Endodermal cell (in vitro differentiated cells): ENCODE measurements at regions not wholly inside any gene's neighbourhood (a gene's known extent, or its start where the extent isn't known, plus 50 kb on each side); places are given as distances from the start of the nearest gene placed in this dataset.
A peak's percentile ranks its signal among the peaks of the same experiment; 100 is the strongest.
"Not testable (repeated sequence)": the region's sequence is repeated elsewhere in the genome, so short reads cannot be mapped to it uniquely, and the experiment has no call there.

Experiments used
- DNase-seq: peaks from one replicate; pipeline ENCODE4 v3.0.0-alpha.2; 2017
- H3K27ac ChIP-seq: 2 replicates; pipeline ENCODE4 v1.5.1; 2013; ENCODE audit warnings: mild to moderate bottlenecking, low read depth, low read length, moderate library complexity
- H3K27me3 ChIP-seq: 2 replicates; pipeline ENCODE4 v1.6.1; 2013; ENCODE audit warnings: mild to moderate bottlenecking, low read length, moderate library complexity; ENCODE audit not compliant: insufficient read depth, control insufficient read depth, poor library complexity, severe bottlenecking
- H3K36me3 ChIP-seq: 2 replicates; pipeline ENCODE4 v1.7.0; 2013; ENCODE audit warnings: mild to moderate bottlenecking, low read length, moderate library complexity; ENCODE audit not compliant: control insufficient read depth, insufficient read depth
- H3K4me1 ChIP-seq: one replicate; pipeline ENCODE4 v1.7.0; 2013; ENCODE audit warnings: low read length; ENCODE audit not compliant: control insufficient read depth, insufficient read depth
- H3K4me3 ChIP-seq: 2 replicates; pipeline ENCODE4 v1.5.1; 2013; ENCODE audit warnings: mild to moderate bottlenecking, low read length, moderate library complexity
- H3K9ac ChIP-seq: 2 replicates; pipeline ENCODE4 v1.6.1; 2013; ENCODE audit warnings: mild to moderate bottlenecking, low read length, moderate library complexity; ENCODE audit not compliant: poor library complexity, severe bottlenecking; ENCODE audit errors: extremely low read depth
- H3K9me3 ChIP-seq: 2 replicates; pipeline ENCODE4 v1.6.1; 2013; ENCODE audit warnings: mild to moderate bottlenecking, low read length, moderate library complexity; ENCODE audit not compliant: control insufficient read depth
- H3K27ac Mint-ChIP-seq: 2 replicates; pipeline ENCODE4 v1.8.0; 2020; ENCODE audit warnings: mixed read lengths
- H3K27me3 Mint-ChIP-seq: 2 replicates; pipeline ENCODE4 v1.8.0; 2021; ENCODE audit warnings: mild to moderate bottlenecking, mixed read lengths; ENCODE audit not compliant: insufficient read depth
- H3K36me3 Mint-ChIP-seq: 2 replicates; pipeline ENCODE4 v1.8.0; 2020; ENCODE audit warnings: low read depth, mixed read lengths
- H3K4me1 Mint-ChIP-seq: 2 replicates; pipeline ENCODE4 v1.8.0; 2020; ENCODE audit warnings: mixed read lengths
- H3K4me3 Mint-ChIP-seq: 2 replicates; pipeline ENCODE4 v1.8.0; 2020; ENCODE audit warnings: mild to moderate bottlenecking, moderate library complexity, mixed read lengths
- H3K9me3 Mint-ChIP-seq: 2 replicates; pipeline ENCODE4 v1.8.0; 2020; ENCODE audit warnings: mild to moderate bottlenecking, mixed read lengths
- WGBS, 2 experiments: methylation state at CpG; one replicate each; pipeline versions ENCODE4 v1.1.5 to v1.1.7; 2013; ENCODE audit warnings: missing lambda C conversion rate in 2 of 2, mixed read lengths in 1 of 2; ENCODE audit not compliant: insufficient coverage in 1 of 2, insufficient read length in 1 of 2; 5-methylcytosine and 5-hydroxymethylcytosine counted together

DNA sequence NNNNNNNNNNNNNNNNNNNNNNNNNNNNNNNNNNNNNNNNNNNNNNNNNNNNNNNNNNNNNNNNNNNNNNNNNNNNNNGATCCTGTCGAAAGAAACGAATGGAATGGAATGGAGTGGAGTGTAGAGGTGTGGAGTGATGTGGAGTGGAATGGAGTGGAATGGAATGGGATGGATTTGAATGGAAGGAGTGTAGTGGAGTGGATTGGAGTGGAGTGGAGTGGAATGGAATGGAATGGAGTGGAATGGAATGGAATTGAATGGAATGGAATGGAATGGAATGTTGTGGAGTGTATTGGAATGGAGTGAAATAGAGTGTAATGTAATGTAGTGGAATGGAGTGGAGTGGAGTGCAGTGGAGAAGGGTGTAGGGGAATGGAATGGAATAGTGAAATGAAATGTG is 1275.4 kb upstream of the TPTE start:
- 58 to 63% methylated on average over 2 of the region's 2 CpGs for WGBS, 2 experiments
- Histone ChIP-seq H3K9me3 (peaks cover 25% of the 10 kb centered on the region), H3K4me3 (peak overlapping the region; percentile 33)
- not testable (repeated sequence) for DNase-seq, H3K27me3 ChIP-seq, H3K9ac ChIP-seq, H3K27me3 Mint-ChIP-seq, H3K27ac ChIP-seq, H3K36me3 Mint-ChIP-seq, H3K4me1 ChIP-seq, H3K27ac Mint-ChIP-seq, H3K4me3 Mint-ChIP-seq, H3K36me3 ChIP-seq, H3K4me1 Mint-ChIP-seq
- peaks cover 31% of the 10 kb centered on the region for H3K9me3 Mint-ChIP-seq

DNA sequence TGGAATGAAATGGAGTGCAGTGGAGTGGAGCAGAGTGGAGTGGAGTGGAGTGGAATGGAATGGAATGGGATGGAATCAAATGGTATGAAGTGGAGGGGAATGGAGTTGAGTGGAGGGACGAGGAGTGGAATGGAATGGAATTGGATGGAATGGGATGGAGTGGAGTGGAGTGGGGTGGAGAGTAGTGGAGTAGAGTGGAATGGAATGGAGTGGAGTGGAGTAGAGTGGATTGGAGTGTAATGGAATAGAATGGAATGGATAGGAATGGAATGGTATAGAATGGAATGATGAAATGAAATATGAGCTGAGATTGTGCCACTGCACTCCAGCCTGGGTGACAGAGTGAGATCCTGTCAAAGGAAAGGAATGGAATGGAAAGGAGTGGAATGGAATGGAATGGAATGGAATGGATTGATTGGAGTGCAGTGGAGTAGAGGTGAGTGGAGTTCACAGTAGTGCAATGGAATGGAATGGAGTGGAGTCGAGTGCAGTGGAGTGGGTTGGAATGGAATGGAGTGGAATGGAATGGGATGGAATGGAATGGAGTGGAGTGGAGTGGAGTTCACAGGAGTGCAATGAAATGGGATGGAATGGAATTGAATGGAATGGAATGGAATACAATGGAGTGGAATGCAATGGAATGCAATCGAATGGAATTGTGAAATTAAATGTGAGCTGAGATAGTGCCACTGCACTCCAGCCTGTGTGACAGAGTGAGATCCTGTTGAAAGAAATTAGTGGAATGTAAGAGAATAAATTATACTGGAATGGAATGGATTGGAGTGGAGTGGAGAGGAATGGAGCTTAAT is 1274.7 kb upstream of the TPTE start:
- H3K9ac ChIP-seq, H3K4me1 Mint-ChIP-seq, H3K27ac Mint-ChIP-seq, H3K36me3 ChIP-seq, H3K27me3 Mint-ChIP-seq, H3K36me3 Mint-ChIP-seq, H3K4me3 Mint-ChIP-seq, H3K27ac ChIP-seq, H3K4me1 ChIP-seq, DNase-seq, H3K27me3 ChIP-seq: not testable (repeated sequence)
- 53 to 63% methylated on average over 3 of the region's 3 CpGs for WGBS, 2 experiments
- H3K9me3 Mint-ChIP-seq: peaks cover 31% of the 10 kb centered on the region
- Histone ChIP-seq H3K9me3 (peaks cover 25% of the 10 kb centered on the region), H3K4me3 (peak overlapping the region; percentile 33)

DNA sequence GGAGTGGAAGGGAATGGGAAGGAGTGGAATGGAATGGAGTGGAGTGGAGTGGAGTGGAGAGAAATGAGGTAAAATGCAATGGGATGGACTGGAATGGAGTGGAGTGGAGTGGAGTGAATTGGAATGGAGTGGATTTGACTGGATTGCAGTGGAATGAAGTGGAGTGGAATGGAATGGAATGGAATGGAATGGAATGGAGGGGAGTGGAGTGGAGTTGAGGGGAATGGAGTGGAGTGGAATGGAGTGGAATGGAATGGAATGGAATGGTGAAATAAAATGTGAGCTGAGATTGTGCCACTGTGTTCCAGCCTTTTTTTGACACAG is 1274.1 kb upstream of the TPTE start:
- DNase-seq, H3K27me3 ChIP-seq, H3K9ac ChIP-seq, H3K4me3 Mint-ChIP-seq, H3K4me1 ChIP-seq, H3K27ac Mint-ChIP-seq, H3K27me3 Mint-ChIP-seq, H3K36me3 Mint-ChIP-seq, H3K4me1 Mint-ChIP-seq, H3K27ac ChIP-seq, H3K36me3 ChIP-seq: not testable (repeated sequence)
- Histone ChIP-seq H3K4me3 (peak overlapping the region; percentile 33), H3K9me3 (peaks cover 25% of the 10 kb centered on the region)
- peaks cover 31% of the 10 kb centered on the region for H3K9me3 Mint-ChIP-seq

DNA sequence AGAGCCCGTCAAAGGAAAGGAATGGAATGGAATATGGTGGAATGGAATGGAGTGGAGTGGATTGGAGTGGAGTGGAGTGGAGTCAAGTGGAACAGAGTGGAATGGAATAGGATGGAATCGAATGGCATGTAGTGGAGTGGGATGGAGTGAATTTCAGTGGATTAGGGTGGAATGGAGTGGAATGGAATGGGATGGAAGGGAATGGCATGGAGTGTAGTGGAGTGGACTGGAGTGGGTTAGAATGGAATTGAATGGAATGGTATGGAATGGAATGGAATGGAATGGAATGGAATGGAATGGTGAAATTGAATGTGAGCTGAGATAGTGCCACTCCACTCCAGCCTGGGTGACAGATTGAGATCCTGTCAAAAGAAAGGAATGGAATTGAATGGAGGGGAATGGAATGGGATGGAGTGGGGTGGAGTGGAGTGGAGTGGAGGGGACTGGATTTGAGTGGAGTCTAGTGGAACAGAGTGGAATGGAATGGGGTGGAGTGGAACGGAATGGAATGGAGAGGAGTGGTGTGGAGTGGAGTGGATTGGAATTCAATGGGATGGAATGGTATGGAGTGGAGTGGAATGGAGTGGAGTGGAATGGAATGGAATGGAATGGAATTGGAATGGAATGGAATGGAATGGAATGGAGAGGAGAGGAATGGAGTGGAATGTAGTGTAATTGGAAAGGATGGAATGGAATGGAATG is 1273.6 kb upstream of the TPTE start:
- H3K36me3 Mint-ChIP-seq, H3K36me3 ChIP-seq, H3K27ac Mint-ChIP-seq, H3K27me3 Mint-ChIP-seq, DNase-seq, H3K27me3 ChIP-seq, H3K4me1 ChIP-seq, H3K27ac ChIP-seq, H3K9ac ChIP-seq, H3K4me3 Mint-ChIP-seq, H3K4me1 Mint-ChIP-seq: not testable (repeated sequence)
- H3K9me3 Mint-ChIP-seq: peaks cover 31% of the 10 kb centered on the region
- Histone ChIP-seq H3K4me3 (peak overlapping the region; percentile 33), H3K9me3 (peaks cover 25% of the 10 kb centered on the region)
- 63 to 64% methylated on average over 3 of the region's 3 CpGs for WGBS, 2 experiments
